HG02981 (cell line): ENCODE measurements at regions not wholly inside any gene's neighbourhood (a gene's known extent, or its start where the extent isn't known, plus 50 kb on each side); places are given as distances from the start of the nearest gene placed in this dataset.

Experiments used
- ATAC-seq: cut with Tn5 transposase; IDR thresholded peaks from one replicate; pipeline ENCODE4 v1.9.1; 2021; ENCODE audit warnings: mild to moderate bottlenecking, moderate library complexity; ENCODE audit not compliant: unreplicated experiment

DNA sequence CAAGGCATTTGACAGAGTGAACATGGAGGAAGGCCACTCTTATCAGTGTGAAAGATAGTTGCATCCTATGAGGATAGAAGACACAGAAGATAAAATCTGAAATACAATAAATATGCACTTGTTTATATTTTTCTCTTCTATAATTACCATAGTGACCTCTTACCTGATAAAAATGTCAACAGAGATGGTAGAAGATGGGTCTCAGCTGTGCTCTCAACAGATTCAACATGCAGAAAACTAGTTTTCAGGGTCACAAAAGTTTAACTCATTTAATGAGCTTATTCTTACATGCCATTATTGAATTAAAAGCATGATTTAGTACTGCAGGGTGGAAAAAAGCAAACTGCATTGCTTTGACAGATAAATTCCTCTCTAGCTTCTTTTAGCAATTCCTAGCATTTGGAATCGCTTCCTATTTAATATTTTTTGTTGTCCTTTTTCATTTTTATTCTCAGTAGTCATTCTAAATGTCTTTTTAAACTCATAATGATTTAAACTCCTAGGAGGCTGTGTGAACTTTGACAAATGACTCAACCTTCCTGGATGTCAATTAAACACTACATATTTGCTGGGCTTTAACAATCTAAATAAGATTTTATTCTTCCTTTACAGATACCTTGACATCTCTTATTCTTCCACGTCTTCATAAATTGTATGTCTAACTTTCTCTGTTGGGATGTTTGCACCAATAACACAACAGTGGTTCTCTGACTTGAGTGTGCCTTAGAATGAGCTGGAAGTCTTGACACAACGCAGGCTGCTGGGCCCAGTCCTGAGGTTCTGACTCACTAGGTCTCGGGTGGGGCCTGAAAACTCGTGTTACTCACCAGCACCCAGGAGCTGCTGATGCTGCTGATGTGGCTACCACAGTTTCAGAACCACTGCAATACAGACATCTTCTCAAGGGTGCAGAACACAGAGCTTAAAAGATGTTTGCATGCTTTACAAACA lies 565.5 kb upstream of the IGFBP3 start:
- ATAC-seq: no peak

DNA sequence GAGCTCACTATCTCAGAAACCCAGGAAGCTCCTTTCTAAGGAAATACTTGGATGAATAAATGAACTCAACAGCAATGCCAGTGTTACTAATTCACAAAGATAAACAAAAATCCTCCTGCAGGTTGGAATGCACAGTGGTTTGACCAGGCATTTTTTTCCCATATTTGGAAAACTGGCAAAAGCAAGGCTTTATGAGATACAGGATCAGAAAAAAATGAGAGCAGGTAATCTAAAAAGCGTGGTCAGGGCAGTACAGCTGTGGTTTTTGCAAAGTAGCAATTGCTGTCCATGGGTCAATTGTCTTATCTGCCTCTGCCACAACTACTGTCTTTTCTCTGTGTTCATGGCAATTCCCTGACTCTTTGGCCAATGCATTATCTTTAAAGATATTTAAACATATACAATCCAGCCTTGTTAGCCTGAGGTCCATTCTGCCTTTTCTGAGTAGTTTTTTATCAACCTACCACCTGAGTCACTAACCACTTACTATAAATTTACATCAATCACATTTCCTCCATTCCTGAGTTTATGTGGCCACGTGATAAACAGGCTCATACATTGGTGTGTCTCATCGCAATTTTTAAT lies 564.5 kb upstream of the IGFBP3 start:
- no peak for ATAC-seq

DNA sequence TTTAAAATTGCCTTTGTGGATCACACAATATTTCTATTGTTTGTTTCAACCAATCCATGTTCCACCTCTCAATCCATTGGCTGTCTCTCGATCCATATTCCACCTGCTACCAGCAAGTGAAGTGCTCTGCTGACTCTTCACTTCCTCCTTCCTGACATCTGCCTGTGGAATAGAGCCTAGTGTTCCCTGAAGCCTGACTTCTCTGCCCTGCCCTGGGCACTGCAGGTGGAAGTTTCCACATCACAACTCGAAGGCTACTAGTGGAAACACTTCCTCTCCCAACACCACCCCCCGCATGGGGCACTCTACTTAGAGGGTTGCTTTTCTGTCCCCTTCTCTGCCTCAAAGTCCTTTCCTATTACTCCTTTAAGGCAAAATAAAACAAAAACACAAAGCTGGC lies 563.8 kb upstream of the IGFBP3 start:
- ATAC-seq: no peak

DNA sequence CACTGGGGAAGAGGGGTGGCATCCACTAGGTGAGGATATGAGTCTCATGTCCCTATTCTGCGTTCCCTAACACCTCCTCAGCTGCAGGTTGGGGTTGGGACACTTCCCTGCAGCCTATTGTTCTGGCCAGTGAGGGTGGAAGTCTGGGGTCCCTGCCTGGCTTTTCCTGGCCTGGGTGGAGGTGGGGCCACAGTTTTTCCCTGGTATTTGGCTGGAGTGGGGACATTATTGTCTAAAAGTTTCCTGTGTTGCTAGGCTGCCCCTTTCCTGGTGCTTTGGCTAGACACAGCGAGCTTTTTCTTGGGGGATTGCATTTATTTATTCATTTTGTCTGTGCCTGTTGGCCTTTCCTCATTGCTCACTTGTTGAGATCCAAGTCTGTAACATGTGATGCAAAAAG lies 559.5 kb upstream of the IGFBP3 start:
- ATAC-seq: no peak

DNA sequence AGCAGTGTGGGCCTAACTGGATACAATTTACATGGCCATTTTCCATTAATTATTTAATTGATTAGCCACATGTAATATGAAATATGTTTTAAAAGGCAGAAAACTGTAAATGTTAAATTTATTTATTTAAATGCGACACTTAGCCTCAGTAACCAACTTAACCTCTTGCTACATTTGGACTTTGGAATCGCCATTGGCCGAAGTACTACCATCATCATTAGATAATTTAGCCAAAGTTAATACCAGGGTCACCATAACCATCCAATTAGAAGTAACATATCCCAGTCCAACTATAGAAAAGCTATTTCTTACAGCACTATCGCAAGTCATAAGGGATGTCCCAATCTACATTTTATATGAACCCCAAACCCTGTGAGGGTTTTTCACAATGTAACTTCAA lies 558.6 kb upstream of the IGFBP3 start:
- no peak for ATAC-seq

DNA sequence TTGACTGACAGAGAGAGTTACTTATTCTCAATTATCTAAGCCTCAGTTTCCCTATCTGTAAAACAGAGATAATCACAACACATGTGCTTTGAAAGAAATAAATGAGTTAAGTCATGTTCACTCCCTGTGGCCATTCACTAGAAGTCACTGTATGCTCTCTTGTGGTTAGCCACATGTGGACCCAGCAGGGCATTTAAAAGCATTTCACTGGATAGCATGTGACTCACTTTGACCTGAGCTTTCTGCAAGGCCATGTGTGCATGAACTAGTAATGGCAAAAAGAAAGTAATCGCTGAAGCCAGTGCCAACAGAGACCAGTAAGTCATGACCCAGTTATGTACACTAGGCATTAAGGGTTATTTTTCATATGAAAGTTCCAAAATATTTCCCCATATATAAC lies 557.0 kb upstream of the IGFBP3 start:
- no peak for ATAC-seq

DNA sequence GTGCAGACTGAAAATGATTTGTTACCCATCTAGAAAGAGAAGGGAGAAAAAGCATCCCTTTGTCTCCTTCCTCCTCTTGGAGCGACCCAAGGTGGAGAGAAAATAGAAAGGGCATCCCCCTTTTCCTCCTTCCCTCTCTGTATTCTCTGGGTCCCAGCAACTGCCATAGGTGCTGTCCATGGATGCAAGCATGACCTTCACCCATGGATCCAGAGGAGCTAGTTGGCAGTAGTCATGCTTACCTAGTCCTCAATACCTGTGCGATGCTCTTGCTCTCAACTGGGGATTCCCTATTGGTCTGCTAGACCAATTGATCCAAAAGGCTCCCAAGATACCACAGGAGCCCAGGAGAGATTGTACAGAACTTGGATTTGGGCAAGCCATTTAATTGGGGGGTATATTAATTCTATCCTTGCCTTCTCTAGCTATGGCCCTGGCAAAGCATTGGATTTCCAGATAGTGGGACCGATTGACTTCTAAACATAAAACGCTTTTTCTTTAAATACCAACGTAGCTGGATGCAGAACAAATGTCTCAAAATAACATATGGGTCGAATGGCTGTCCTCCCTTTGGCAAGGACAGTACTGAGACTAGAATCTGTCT lies 547.8 kb upstream of the IGFBP3 start:
- ATAC-seq: no peak

DNA sequence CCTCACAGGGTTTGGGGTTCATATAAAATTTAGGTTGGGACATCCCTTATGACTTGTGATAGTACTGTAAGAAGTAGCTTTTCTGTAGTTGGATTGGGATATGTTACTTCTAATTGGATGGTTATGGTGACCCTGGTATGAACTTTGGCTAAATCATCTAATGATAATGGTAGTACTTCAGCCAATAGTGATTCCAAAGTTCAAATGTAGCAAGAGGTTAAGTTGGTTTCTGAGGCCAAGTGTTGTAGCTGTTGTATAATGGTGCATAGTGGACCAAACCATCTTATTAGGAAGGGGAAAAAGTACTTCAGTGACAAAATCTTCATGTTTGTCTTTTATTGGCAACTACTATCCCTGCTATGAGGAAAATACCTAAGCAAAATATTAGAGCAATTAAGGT lies 542.1 kb upstream of the IGFBP3 start:
- ATAC-seq: no peak

DNA sequence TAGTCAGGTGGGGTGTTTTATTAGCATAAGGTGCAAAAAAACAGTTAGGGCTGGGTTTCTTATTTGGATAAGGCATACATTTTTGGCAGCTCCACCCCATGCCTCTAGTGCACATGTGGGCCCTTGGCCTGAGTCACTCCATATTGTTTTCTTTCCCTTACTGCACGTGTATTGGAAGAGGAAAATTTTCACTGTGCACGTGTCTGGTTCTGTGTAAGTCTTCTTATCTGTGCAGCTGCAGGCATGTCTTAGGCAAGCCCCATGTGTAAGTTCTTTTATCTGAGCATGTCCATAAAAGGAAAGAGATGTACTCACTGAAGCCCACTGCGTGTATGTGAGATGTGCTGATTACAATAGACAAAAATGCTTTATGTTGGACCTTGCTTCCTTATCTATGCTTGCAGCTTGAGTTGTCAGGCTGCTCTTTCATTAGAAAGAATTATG lies 540.3 kb upstream of the IGFBP3 start:
- no peak for ATAC-seq

DNA sequence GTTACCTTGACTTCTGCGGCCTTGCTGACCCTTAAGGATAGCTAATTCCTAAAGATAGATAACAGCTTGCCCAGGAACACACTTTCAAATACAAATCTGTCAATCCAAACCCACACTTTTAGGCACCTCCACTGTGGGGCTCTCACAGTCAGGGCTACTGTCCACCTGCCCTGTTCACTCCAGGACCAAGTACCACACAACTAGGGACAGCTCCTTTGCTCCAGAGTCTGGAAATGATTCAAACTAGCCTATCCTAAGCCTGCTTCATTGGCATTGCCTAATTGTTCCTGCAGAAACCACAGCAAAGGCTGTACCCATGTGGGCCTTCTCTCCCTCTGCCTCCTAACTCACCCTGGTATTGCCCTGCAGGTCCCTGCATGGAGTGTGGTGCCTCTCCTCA lies 538.9 kb upstream of the IGFBP3 start:
- ATAC-seq: no peak

DNA sequence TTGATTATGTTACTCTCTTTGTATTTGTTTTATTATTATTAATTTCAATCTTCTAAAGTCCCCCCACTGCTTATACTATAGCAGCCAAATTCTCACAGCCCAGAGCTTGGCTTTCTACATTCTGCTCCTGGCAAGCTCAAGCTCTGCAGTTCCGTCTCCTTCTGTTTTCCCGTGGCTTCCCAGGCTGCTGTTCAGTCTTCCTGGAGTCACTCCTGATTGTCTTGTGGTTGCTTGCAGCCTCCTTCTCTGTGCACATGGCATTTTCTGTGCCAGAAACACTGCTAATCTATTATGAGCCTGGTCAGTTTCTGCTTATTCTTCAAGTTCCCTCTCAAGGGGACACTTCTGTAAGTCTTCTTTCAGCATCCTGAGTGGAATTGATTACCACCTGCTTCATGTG lies 533.7 kb upstream of the IGFBP3 start:
- no peak for ATAC-seq

DNA sequence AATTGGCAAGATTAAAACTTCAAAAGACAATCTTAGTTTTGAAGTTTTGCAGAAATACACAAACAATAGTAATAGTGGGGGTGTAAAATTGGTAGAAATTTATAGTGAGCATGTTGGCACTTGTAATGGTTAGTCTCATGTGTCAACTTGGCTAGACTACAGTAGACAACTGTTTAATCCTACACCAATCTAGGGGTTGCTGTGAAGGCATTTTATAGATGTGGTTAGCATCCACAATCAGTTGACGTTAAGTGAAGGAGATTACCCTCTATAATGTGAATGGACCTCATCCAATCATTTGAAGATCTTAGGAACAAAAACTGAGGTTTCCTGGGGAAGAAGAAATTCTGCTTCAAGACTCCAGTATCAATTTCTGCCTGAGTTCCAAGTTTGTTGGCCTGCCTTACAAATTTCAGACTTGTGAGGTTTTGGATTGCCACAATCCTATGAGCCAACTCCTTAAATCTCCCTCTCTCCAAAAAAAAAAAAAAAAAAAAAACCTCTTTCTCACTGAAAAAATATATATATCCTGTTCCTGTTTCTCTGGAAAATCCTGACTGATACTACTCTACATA lies 531.6 kb upstream of the IGFBP3 start:
- ATAC-seq: no peak

DNA sequence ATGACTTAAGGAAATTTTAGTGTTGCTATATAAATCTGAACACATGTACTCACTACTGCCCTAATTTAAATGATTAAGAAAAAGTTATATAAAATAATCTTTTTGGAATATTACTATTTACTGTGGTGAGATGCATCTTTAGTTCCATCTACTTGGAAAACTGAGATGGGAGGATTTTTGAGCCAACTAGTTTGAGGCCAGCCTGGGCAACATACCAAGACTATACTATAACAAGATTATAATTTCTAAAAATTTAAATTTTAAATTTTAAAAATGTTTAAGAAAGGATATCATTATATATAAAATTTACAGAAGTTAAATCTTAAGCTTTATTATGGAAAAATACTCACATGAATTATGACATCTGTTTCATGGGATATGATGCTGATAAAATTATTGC lies 530.8 kb upstream of the IGFBP3 start:
- no peak for ATAC-seq

DNA sequence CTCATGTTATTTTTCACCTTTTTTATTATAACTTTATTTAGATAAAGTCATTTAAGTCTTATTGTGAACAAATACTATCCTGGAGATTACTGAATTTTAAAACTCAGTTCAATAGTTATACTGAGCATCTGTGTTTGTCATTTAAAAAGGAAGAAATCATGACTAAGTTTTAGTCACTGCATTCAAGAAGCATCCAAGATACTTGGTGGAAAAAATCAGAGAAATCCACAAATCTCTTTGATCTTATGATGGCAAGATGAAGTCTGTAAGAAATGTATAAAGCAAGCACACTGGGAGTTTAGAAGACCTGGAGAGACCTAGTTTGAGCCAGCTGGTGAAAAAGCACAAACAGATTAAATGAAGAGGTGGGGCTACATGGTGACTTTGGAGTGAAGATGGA lies 529.8 kb upstream of the IGFBP3 start:
- ATAC-seq: no peak

DNA sequence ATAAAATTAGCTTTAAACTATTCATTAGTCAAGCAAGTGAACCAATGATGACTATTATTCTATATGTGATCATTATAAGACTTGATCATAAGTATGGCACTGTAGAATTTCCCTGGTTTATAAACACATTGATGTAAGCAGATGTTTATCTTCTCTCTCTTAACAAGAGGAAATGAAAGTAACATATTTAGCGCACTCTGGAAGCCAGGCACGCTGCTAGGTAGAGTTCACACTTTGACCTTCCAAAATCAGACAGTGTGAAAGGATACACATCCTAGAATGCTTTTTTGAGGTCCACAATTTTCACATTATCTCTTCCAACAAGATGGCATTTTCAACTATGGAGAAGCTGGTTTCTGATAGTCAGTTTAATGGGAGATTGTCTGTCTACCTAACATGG lies 529.4 kb upstream of the IGFBP3 start:
- no peak for ATAC-seq

DNA sequence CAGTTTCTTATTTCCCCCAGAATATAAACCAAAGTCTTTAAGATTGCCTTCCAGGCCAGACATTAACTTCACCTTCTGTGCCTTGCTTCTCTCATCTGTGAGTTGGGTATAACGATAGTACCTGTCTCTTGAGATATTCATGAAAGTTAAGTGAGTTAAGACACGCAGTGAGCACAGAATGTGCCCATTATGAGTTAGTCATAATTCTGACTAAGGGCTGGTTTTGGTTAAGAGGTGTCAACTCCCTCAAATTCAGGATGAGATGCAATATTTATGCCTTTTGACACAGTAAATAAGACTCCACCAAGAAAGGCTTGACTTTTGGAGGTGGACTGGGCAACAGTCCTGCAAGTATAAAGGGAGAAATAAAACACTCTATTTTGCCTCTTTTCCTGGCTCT lies 528.7 kb upstream of the IGFBP3 start:
- ATAC-seq: no peak

DNA sequence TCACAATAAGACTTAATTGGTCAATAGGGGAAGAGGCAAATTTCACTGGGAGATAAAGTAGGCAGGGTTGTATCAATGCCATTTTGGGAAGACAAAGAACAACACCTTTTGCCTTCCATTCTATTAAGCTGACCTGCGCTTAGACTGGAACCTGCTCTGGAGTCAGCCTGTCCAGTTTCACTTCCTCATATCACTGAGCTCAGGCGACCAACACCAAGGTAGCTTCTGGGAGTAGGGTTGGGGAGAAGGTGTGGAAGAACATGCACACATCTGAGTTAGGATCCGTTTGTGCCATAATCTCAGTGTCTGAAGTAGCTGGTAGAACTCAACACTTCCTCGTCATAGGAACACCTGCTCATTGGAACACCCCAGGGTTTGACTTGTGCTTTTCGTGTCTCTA lies 527.4 kb upstream of the IGFBP3 start:
- no peak for ATAC-seq

DNA sequence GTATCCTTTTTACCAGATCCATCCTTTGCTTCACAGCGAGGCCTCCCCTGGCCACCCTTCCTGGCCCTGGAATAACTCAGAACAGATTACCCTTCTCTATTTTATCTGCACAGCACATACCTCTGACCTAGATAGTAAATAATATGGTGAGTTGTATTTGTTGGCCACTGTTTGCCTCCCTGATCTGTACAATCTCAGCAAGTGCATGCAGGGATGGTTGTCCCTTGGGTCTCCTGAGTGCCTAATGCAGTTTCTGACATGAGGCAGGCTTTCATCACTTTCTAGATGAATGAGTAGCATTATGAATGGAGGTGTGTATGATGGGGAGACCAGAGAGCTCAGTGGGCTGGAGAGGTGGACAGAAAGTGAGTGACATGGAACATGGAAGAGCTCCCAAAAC lies 525.1 kb upstream of the IGFBP3 start:
- no peak for ATAC-seq

DNA sequence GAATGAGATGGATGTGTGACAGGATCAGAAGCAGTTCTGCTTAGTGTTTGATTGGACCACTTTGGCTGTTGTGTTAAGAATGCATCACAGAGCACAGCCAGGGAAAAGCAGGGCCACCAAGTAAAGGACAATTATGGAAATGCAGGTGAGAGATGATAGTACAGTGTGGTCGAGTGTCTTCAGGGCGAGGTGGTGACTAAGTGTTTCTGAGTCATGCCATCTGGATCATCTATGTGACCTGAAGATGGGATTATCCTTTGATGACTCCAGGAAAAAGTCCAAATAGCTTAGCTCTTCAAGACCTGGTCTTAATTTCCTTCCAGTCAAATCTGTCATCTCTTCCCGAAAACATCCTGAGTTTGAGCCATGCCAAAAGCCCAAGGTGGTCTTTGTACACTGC lies 523.2 kb upstream of the IGFBP3 start:
- no peak for ATAC-seq

DNA sequence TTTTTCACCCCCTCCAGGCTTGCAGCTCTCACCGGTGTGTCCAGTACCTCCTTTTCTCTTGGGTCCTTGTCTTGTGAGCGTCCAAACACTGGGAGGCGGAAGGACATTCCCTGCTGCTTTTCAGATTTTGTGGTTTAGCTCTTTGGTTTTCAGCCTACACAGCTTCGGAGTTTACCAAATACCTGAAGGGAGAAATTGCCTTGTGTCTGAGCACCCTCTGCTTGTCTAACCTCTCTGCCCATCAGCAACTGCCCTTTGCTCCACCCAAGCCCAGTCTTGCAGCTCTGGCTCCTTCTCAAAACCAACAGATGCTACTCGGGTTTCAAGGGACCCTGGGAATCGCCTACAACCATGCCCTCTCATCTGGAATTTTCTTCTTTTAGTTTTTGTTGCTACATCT lies 519.1 kb upstream of the IGFBP3 start:
- ATAC-seq: no peak

DNA sequence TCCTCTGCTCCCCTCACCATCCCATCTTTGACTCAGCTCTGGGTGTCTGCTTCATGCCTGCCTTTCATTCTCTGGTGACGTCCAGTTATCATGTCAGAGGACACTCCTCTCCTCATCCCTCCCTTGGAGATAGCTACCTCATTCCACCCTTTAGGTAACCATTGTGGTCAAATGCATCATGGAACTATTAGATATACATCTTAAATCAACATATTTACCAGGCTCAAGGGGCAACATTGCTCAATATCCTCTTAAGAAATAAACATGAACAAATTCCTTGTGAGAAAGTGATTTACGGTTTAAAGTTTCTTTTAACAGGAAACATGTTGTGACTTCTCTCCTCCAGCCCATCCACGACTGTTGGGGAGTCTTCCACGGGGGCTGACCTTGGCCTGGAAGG lies 511.6 kb upstream of the IGFBP3 start:
- no peak for ATAC-seq

DNA sequence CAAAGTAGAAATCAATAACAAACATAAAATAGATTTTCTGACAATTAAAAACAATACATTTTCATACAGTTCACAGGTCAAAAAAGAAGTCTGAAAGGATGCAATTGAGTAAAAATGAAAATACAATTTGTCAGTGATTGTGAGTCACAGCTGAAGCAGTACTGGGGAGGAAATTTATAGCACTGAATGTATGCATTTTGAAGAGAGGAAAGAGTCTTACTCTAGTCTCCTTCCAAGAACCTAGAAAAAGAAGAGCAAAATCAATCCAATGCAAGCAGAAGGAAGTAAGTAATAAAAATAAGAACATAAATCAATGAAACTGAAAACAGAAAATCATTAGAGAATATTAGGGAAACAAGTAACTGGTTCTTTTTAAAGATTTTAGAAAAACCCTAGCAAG lies 507.2 kb upstream of the IGFBP3 start:
- ATAC-seq: no peak
